Neural crest cell (in vitro differentiated cells): ENCODE measurements at regions not wholly inside any gene's neighbourhood (a gene's known extent, or its start where the extent isn't known, plus 50 kb on each side); places are given as distances from the start of the nearest gene placed in this dataset.

ENCODE experiments used
- DNase-seq: peaks from one replicate; pipeline ENCODE4 v3.0.0; 2021; ENCODE audit warnings: low read depth, mixed read lengths, low spot score
- H3K27ac Mint-ChIP-seq: one replicate; pipeline ENCODE4 v1.8.0; 2021; ENCODE audit warnings: mild to moderate bottlenecking, mixed read lengths; ENCODE audit not compliant: unreplicated experiment
- H3K27me3 Mint-ChIP-seq: 2 replicates; pipeline ENCODE4 v1.8.0; 2021; ENCODE audit warnings: low read depth, mild to moderate bottlenecking, mixed read lengths
- H3K36me3 Mint-ChIP-seq: 2 replicates; pipeline ENCODE4 v1.8.0; 2021; ENCODE audit warnings: low read depth, mild to moderate bottlenecking, mixed read lengths
- H3K4me1 Mint-ChIP-seq: 2 replicates; pipeline ENCODE4 v1.8.0; 2021; ENCODE audit warnings: mixed read lengths
- H3K4me3 Mint-ChIP-seq: one replicate; pipeline ENCODE4 v1.8.0; 2021; ENCODE audit warnings: mild to moderate bottlenecking, mixed read lengths
- H3K9me3 Mint-ChIP-seq: 2 replicates; pipeline ENCODE4 v1.8.0; 2021; ENCODE audit warnings: mixed read lengths
- TF ChIP-seq, protein P1 (sequence below): fragments of 200-600 bp; sonication (generic); conservative IDR thresholded peaks from 2 replicates; pipeline ENCODE4 v1.5.0; 2021; ENCODE audit warnings: antibody characterized with exemption, mild to moderate bottlenecking

GRCh38 chr16:64295466-64295865, 826.4 kb downstream of the CDH11 start:
- DNase-seq, result no peak
- Mint-ChIP-seq H3K4me1 (no peaks in the 10 kb centered on the region), H3K36me3 (peaks cover 4% of the 10 kb centered on the region), H3K27ac (no peak overlapping the region), H3K27me3 (no peaks in the 10 kb centered on the region), H3K9me3 (peaks cover 5% of the 10 kb centered on the region), H3K4me3 (no peak overlapping the region)
- TF ChIP-seq, protein P1, sequence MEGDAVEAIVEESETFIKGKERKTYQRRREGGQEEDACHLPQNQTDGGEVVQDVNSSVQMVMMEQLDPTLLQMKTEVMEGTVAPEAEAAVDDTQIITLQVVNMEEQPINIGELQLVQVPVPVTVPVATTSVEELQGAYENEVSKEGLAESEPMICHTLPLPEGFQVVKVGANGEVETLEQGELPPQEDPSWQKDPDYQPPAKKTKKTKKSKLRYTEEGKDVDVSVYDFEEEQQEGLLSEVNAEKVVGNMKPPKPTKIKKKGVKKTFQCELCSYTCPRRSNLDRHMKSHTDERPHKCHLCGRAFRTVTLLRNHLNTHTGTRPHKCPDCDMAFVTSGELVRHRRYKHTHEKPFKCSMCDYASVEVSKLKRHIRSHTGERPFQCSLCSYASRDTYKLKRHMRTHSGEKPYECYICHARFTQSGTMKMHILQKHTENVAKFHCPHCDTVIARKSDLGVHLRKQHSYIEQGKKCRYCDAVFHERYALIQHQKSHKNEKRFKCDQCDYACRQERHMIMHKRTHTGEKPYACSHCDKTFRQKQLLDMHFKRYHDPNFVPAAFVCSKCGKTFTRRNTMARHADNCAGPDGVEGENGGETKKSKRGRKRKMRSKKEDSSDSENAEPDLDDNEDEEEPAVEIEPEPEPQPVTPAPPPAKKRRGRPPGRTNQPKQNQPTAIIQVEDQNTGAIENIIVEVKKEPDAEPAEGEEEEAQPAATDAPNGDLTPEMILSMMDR, result no peak

DNA sequence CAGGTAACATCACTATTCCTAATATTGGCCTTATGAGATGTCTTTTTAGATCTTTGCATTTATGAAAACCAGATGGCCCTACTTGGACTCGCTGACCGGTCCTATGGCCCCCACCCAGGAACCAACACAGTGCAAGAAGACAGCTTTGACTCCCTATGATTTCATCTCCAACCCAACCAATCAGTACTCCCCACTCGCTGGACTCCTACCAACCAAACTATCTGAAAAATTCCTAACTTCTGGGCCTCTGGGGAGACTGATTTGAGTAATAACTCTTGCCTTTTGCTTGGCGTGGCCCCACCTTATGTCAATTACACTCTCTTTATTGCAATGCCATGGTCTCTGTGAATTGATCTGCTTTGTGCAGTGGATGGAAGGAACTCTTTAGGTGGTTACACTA, 828.9 kb downstream of the CDH11 start:
- TF ChIP-seq, protein P1, result no peak
- H3K27me3 Mint-ChIP-seq, result no peaks in the 10 kb centered on the region
- DNase-seq, result no peak
- no peak overlapping the region for H3K4me3 Mint-ChIP-seq
- H3K36me3 Mint-ChIP-seq, result peaks cover 4% of the 10 kb centered on the region
- no peak overlapping the region for H3K27ac Mint-ChIP-seq
- peaks cover 6% of the 10 kb centered on the region for H3K4me1 Mint-ChIP-seq
- H3K9me3 Mint-ChIP-seq, result peaks cover 5% of the 10 kb centered on the region

DNA sequence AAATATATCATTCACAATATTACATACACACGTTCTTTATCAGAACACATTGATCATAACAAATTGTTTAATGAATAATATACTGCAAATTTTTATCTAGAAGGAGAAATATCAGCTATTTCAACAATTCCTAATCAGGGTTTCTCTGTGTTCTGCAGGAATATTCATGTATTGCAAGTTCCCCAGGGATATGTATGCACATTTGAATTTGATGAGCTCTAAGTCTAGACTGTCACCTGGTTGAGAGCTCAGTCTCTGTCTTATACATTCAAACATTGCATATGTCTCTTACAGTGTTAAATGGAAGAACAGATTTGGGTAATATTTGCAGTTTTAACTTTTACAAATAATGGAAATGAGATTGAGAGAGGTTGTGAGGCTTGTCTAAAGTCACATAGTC, 829.7 kb downstream of the CDH11 start:
- Mint-ChIP-seq H3K4me1 (peaks cover 12% of the 10 kb centered on the region), H3K27me3 (no peaks in the 10 kb centered on the region), H3K36me3 (peaks cover under 1% of the 10 kb centered on the region), H3K9me3 (peaks cover 2% of the 10 kb centered on the region), H3K27ac (no peak overlapping the region), H3K4me3 (no peak overlapping the region)
- TF ChIP-seq, protein P1, result no peak
- DNase-seq, result no peak

DNA sequence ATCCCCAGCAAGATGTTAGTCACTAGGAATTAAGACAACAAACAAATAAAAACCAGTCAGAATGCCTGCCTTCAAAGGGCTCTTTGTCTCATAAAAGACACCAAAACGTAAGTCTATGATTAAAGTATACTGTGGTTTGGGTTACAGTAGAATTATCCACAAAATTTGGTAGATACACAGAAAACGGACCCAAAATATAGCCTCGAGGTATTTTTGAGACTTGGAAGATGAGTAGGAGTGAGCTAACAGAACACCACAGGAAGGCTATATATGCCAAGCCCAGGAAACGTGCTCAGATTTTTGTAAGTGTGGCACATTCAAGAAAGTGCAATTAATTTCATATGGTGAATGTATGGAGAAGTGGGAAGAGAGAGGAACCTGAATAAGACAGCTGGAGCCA, 831.4 kb downstream of the CDH11 start:
- Mint-ChIP-seq H3K4me3 (no peak overlapping the region), H3K36me3 (no peaks in the 10 kb centered on the region), H3K4me1 (peaks cover 12% of the 10 kb centered on the region), H3K27ac (no peak overlapping the region), H3K27me3 (no peaks in the 10 kb centered on the region), H3K9me3 (no peaks in the 10 kb centered on the region)
- TF ChIP-seq, protein P1, result no peak
- no peak for DNase-seq

DNA sequence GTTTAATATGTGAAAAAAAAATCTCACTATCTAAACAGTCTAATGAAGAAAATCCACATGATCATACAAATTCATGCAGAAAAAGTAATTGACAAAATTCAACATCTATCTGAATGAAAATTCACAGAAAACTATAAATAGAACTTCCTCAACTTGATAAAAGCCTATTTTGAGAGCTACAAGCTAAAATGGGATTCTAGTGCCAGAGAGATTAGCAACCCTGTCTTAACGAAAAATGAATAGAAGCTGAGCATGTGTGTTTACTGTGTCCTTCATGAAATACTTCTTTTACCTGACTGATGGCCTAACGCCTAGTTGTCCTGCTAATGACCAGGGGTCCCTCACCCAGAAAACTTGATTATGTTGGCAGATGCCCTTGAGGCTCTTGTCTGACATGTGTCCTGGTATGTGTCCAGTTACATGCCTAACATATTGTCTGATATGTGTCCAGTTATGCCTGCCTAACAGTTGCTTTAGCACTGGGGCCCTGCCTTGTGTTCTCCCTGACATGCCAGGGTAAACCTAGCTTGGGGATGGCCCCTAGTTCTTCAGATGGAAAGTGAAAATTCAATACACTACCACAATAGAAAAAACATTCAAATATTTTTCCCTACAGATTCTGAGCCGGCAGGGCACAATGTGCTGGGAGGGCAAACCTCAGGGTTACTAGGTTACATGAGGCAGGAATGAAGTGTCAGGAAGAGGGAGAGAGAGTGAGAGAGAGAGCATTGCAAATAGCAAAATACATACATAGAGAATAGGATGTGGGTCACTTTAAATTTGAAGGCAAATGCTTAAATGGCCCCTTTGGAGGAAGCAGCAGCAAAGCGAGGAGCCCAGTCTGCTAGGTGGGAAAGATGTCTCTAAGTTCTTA, 834.0 kb downstream of the CDH11 start:
- TF ChIP-seq, protein P1, result no peak
- Mint-ChIP-seq H3K4me1 (peaks cover 12% of the 10 kb centered on the region), H3K36me3 (no peaks in the 10 kb centered on the region), H3K4me3 (no peak overlapping the region), H3K9me3 (no peaks in the 10 kb centered on the region), H3K27me3 (no peaks in the 10 kb centered on the region), H3K27ac (peak overlapping the region; percentile 60)
- DNase-seq, result no peak
